Omental fat pad (tissue), 3 donors: ENCODE measurements at regions not wholly inside any gene's neighbourhood (a gene's known extent, or its start where the extent isn't known, plus 50 kb on each side); places are given as distances from the start of the nearest gene placed in this dataset.

Experiments used
- ATAC-seq: fragments of 150-250 bp; one replicate; pipeline ENCODE4 v1.9.1; 2016; ENCODE audit warnings: mild to moderate bottlenecking, moderate library complexity; ENCODE audit not compliant: low FRiP score
- DNase-seq: peaks from one replicate; pipeline ENCODE4 v3.0.0-alpha.2; 2019; ENCODE audit warnings: low spot score
- CTCF ChIP-seq, 3 donors: fragments of 450-650 bp; IDR thresholded peaks; one replicate each; pipeline ENCODE4 v1.5.1; 2016 to 2017; ENCODE audit warnings: antibody characterized with exemption in 3 of 3, mild to moderate bottlenecking in 3 of 3, moderate library complexity in 2 of 3

DNA sequence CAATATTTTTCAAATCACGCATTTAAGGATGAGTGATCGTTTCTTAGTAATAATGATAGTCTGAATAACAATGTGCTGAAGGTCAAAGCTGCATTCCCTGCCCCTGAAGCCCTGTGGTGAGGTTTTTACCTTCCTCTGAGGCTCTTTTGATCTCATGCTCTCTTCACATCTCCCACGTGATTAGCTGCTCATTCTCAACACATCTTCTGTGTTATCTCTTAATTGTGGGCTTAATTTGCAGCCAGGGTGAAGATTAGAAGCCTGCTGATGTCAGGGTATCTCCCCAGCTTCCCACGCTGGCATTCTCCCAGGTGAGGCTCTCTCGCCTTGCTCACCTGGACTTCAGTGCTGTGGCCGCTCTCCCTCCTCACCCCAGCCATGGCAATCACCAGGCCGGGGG, 109.7 kb upstream of the FOXQ1 start:
- ATAC-seq (no peak), DNase-seq (no peak)
- no peak for TF ChIP-seq CTCF (IDR thresholded peaks at IDR 0.05)

DNA sequence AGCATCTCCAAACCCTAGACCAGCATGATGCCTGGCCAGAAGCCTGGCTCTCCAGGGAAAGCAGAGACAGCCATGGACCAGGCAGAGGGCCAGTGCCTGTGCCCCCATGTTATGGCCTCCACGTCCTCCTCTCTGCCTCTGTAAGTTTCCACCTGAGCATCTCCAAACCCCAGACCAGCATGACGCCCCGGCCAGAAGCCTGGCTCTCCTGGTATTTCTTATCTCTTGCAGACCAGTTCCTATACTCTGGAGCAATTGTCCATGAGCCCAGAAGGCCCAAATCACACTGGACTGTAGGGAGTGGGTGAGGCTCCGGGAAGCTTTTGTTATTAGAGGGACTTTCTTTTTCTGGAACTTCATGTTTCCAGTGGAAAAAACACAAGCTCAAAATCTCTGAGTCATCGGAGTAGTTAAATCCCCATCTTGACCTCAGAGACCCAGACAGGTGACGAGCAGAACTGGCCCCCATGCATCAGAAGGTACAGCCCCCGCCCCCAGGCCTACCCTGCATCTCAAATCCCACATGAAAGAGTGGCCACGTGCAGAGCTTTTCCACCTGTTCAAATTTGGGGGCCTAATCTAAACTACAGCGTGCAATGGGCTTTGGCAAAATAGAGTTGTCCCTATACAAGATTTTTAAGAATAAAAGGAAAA, 110.2 kb upstream of the FOXQ1 start:
- TF ChIP-seq CTCF (IDR thresholded peaks at IDR 0.05), result no peak
- ATAC-seq (no peak), DNase-seq (no peak)

DNA sequence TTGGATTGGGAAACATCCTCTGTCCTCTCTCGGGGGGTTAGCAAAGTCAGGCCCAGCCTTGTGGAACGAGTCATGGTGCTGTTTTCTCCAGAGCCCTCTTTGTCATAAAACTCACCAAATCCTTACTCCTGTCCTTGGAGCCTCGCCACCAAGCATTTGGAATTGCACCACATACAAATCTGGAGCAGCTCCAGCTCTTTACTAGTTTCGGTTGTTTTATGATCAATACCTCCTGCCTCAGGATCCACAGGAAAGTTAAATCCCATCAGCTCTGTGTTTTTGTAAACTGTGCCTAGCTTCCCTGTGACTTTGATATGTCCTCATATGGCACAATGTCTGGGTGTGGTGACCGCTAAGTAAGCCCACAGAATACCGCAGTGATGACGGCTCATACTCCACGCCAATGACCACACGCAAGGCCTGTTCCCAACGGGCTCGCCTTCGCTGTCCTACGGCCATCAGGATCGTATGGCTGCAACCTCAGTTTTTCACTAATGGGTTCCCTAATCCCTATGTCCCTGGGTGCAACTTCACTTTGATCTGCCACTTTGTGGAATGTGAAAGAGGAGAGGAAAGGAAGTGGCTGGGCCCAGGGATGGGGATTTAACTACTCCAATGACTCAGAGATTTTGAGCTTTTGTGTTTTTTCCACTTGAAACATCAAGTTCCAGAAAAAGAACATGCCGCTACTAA, 111.3 kb upstream of the FOXQ1 start:
- no peak for DNase-seq
- TF ChIP-seq CTCF (IDR thresholded peaks at IDR 0.05), result no peak
- no peak for ATAC-seq

DNA sequence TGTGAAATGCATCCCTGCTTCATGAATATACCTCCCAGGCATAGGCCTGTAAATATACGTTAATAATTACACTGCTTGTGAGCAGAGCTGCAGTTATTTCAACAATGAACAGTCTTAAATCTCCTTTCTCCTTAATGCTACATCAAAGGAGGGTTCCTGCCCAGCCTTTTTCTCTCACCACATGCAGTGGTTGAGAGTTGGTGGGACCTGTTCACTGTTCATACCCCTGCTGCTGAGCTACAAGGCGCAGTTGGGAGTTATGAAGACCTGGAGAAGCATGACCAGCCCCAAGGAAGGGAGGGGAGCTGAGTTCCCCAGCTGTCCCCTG, 111.9 kb upstream of the FOXQ1 start:
- no peak for TF ChIP-seq CTCF (IDR thresholded peaks at IDR 0.05)
- no peak for DNase-seq
- no peak for ATAC-seq

DNA sequence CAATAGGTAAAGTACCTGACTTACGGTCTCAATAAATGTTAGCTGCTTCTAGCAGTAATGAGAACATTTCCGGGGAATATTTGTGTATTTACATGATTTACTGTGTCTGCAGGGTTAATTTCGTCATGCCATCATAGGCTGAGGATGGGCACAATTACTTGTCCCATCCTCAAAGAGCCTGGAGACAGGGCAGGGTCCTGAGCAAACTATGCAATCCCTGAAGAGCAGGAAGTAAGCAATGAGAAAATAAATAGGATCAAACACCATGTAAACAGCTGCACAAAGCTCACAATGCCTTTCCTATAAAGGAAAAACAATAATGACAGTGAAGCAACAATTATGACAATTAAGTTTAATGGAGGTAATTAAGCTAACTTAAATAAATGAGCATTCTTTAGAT, 114.6 kb upstream of the FOXQ1 start:
- TF ChIP-seq CTCF (IDR thresholded peaks at IDR 0.05), result no peak
- no peak for DNase-seq
- no peak for ATAC-seq

DNA sequence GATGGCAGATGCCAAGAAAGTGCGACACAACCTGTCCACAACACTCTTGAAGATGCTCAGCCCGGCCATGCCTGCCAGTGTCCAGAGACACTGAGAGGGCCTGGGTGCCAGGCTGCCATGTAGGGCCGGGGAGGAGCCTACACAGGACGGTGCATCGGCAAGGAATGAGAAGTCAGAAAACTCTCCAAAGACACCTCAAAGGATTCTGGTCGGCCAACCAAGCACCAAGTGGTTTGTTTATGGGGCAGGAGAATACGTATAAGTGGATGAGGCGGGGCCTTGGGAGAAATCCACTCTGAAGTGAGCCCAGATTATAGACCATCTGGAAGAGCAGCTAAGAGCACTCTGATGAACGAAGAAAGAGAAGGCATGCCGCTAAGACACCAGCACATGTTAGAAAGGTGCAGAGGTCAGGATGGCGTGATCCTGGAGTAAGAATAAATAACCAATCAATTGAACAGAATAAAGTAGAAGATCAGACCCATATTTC, 120.7 kb upstream of the FOXQ1 start:
- no peak for TF ChIP-seq CTCF (IDR thresholded peaks at IDR 0.05)
- no peak for DNase-seq

DNA sequence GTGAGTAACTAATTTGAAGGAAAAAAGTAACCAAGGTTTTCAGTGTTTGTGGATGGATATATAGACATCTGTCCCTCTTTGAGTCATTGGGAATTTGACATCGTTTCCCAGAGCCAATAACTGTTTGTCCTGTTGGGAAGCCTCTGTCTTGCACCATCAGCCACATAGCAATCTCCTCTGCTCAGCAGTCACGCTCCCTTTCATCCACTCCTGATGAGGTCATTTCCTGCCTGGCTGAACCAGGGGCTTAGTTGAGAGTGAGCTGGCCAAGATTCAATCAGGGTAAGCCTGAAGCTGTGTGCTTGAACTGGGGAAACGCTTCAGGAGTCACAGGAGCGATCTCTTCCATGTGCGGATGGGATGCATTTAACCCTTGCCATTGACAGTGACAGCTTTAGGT, 121.5 kb upstream of the FOXQ1 start:
- DNase-seq, result no peak
- no peak for TF ChIP-seq CTCF (IDR thresholded peaks at IDR 0.05)
- ATAC-seq, result no peak

More for the DNA sequence above, 120.7 kb upstream of the FOXQ1 start:
- no peak for ATAC-seq
